ENCODE measurements at regions not wholly inside any gene's neighbourhood (a gene's known extent, or its start where the extent isn't known, plus 50 kb on each side); places are given as distances from the start of the nearest gene placed in this dataset.
A peak's percentile ranks its signal among the peaks of the same experiment; 100 is the strongest.

DNA sequence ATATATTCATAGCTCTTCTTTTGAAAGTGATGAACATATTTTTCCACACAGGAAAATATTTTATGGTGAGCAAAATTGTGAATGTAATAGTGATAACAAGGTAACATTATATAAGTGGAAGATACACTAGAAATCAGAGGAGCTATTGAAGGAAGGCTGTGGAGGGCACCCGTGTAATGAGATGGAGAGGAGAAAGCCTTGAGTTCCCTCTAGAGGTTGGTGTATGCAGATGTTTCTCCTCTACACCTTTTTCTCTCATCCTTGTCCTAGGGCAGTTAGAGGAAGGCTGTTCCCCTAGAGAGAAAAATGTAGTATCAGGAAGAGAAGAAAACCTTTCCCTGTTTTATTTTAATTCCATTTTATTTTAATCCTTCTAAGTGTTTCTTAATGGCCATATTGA is 54.6 kb upstream of the NRG3 start:
- no peak overlapping the region for H3K4me3 ChIP-seq (ENCODE audit: extremely low read depth in 1 of 4, insufficient read depth in 2 of 4, low read depth in 3 of 4, low read length in 4 of 4)
- WGBS, 2 experiments (ENCODE audit: extremely low coverage in 1 of 2, insufficient coverage in 1 of 2, insufficient read length in 1 of 2, insufficient replicate concordance in 2 of 2, low coverage in 1 of 2, low lambda C conversion rate in 2 of 2, missing lambda C conversion rate in 1 of 2): 43% methylated on average over 1 of the region's 1 CpG; no CpG with 5 or more reads in 1 of the 2 experiments
- peak; percentile 82 for FAIRE-seq

More for the DNA sequence above, 54.6 kb upstream of the NRG3 start:
- Histone ChIP-seq H2AFZ (ENCODE audit: low read length) (no peak overlapping the region), H3K27me3 (replicated peaks in 1 of 4; ENCODE audit: control insufficient read depth in 3 of 4, extremely low read depth in 1 of 4, insufficient read depth in 3 of 4, low read length in 3 of 4) (no peaks in the 10 kb centered on the region), H3K56ac (replicated peaks; ENCODE audit: insufficient read length, low read depth, low read length) (no peak overlapping the region), H3K9me3 (ENCODE audit: insufficient read depth in 2 of 2, low read depth in 1 of 2, low read length in 1 of 2) (no peaks in the 10 kb centered on the region), H2AK5ac (ENCODE audit: low read depth, low read length) (no peak overlapping the region), H3K79me2 (ENCODE audit: control insufficient read depth in 1 of 2, insufficient read depth in 2 of 2, low read length in 2 of 2) (no peaks in the 10 kb centered on the region), H4K5ac (ENCODE audit: insufficient read length, low read depth, low read length) (no peak overlapping the region), H2BK12ac (ENCODE audit: low read depth, low read length) (no peak overlapping the region), H3K36me3 (ENCODE audit: control insufficient read depth in 2 of 4, insufficient read depth in 4 of 4, low read length in 3 of 4) (no peaks in the 10 kb centered on the region), H2BK15ac (ENCODE audit: low read length) (no peak overlapping the region), H4K91ac (replicated peaks; ENCODE audit: insufficient read length, low read length) (no peak overlapping the region), H2BK120ac (replicated peaks; ENCODE audit: low read depth, low read length) (no peak overlapping the region), H3K79me1 (ENCODE audit: low read depth, low read length) (no peaks in the 10 kb centered on the region), H4K20me1 (replicated peaks in 1 of 2; ENCODE audit: control insufficient read depth in 1 of 2, insufficient read depth in 2 of 2, low read length in 2 of 2) (no peaks in the 10 kb centered on the region), H3K23me2 (ENCODE audit: low read depth, low read length) (no peaks in the 10 kb centered on the region), H3K4me2 (ENCODE audit: insufficient read depth in 1 of 2, low read depth in 2 of 2, low read length in 2 of 2) (no peak overlapping the region), H3K27ac (ENCODE audit: low read depth, low read length) (no peak overlapping the region), H3K4ac (replicated peaks; ENCODE audit: insufficient read length, low read depth, low read length) (no peak overlapping the region), H3K18ac (ENCODE audit: extremely low read depth, low read length) (no peak overlapping the region), H3K9ac (replicated peaks in 1 of 4; ENCODE audit: extremely low read depth in 1 of 4, low read depth in 3 of 4, low read length in 3 of 4) (no peak overlapping the region), H2BK20ac (ENCODE audit: low read length) (no peak overlapping the region), H2BK5ac (ENCODE audit: low read depth, low read length) (no peak overlapping the region), H3K4me1 (replicated peaks in 1 of 4; ENCODE audit: control insufficient read depth in 3 of 4, insufficient read depth in 4 of 4, low read length in 3 of 4) (no peaks in the 10 kb centered on the region), H3K23ac (ENCODE audit: insufficient read length) (no peak overlapping the region), H3K14ac (ENCODE audit: insufficient read length) (no peak overlapping the region), H4K8ac (ENCODE audit: extremely low read depth, insufficient read depth, low read length) (no peak overlapping the region)
- ChIA-PET POLR2A (ENCODE audit: partially characterized antibody) (no interaction called here), CTCF (ENCODE audit: partially characterized antibody) (interaction anchor here (0.5 to 3.8 kb wide), 22 partner anchors 11 to 1471 kb away, joined by 3 to 29 read pairs (median 3); no protein-coding TSS in a partner anchor)
- DNase-seq (ENCODE audit: low read depth in 1 of 2, low spot score in 2 of 2): no peak
- TF ChIP-seq, protein P1, sequence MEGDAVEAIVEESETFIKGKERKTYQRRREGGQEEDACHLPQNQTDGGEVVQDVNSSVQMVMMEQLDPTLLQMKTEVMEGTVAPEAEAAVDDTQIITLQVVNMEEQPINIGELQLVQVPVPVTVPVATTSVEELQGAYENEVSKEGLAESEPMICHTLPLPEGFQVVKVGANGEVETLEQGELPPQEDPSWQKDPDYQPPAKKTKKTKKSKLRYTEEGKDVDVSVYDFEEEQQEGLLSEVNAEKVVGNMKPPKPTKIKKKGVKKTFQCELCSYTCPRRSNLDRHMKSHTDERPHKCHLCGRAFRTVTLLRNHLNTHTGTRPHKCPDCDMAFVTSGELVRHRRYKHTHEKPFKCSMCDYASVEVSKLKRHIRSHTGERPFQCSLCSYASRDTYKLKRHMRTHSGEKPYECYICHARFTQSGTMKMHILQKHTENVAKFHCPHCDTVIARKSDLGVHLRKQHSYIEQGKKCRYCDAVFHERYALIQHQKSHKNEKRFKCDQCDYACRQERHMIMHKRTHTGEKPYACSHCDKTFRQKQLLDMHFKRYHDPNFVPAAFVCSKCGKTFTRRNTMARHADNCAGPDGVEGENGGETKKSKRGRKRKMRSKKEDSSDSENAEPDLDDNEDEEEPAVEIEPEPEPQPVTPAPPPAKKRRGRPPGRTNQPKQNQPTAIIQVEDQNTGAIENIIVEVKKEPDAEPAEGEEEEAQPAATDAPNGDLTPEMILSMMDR (IDR thresholded peaks at IDR 0.05; ENCODE audit: control extremely low read depth in 1 of 3, insufficient read depth in 1 of 3, low read depth in 1 of 3, low read length in 3 of 3): peak in 2 of 3 experiments; percentile 62 to 75; a peak in 3 of 4 replicates
- TF ChIP-seq ASH2L (IDR thresholded peaks at IDR 0.05; ENCODE audit: low read length) (no peak), SP1 (IDR thresholded peaks at IDR 0.05; ENCODE audit: low read depth, low read length) (no peak), RAD21 (IDR thresholded peaks at IDR 0.05 in 1 of 2, conservative IDR thresholded peaks at IDR 0.05 in 1 of 2; ENCODE audit: low read depth in 2 of 2, low read length in 2 of 2) (peak; percentile 92 to 95)
